Glomerular visceral epithelial cell (primary cell): ENCODE measurements at regions not wholly inside any gene's neighbourhood (a gene's known extent, or its start where the extent isn't known, plus 50 kb on each side); places are given as distances from the start of the nearest gene placed in this dataset.

ENCODE experiments used
- DNase-seq: peaks from one replicate; pipeline ENCODE4 v3.0.0-alpha.2; 2016; ENCODE audit errors: extremely low spot score

DNA sequence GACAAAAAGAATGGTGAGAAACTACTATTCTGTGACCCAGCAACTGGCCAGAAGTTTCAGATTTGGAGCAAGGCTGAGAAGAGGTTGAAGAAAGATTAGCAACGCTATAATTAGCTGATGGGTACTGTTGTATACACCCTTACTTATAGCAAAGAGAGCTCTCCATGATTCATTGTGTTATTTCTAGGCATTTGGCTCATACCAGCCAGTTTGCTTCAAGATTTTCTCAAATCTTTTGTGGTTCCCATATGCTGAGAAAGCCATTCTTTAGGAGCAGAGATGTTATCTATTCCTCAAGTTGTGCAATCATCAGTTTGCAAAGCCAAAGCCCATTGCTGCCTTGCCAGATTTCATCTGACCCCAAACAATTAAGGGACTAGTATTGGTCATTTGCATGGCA lies 179.4 kb downstream of the ETS1 start:
- DNase-seq, result no peak

DNA sequence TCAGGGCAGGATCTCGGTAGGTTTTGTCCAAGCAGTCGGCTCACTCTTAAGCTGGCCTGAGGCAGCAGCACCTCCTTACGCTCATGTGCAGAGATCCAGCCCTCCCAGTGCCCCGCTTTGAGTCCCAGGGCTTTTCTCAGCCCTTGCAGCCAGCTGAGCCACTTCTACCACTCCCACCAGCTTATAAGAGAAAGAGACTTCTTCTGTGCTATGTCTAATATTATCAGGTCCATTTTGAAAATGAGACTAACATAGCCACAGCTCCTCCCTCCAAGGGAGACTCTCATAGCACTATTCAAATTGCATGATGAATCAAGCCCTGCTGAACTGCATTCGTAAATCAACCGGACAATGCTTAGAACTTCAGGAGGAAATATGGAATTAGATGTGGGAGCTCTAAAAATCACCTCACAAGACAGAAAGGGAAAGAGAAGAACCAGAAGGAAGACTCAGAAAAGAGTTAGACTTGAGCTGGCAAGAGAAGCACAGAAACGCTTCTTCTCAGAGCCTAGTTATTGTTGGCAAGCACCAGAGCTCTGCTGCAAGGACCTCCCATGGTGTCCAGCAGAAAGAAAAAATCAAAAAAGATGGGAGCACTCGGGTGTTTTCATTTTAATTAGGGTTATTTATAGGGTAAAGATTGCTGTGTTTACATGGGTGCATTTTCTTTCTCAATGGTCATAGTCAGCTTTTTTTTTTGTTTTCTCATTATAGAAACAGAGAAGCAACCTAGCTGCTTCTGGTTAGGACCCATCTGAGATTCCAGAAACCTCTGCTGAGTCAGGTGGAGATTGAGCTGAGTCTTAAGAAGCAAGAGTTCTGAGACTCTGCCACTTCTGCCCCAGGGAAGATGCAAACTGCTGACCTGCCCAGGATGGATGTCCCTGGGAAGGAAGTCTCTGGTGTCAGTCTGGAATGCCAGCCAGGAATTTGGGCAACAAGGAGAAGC lies 181.4 kb downstream of the ETS1 start:
- no peak for DNase-seq

DNA sequence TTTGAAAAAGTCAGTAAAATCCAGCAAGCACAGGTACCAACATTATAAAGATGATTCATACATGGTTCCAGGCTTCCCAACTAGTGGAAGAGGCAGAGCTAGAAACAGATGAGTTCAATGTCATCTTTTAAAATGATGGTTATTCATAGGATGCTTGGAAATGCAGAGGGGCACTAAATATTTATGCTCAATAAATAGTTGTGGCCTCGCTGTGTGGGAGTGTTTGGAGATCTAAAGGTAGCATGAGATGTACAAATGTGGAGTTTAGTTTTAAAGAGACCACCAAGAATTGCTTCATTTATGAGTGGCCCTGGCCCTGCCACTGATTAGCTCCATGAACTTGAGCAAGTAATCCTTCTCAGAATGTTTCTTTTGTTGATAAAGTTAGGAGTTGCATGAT lies 182.2 kb downstream of the ETS1 start:
- no peak for DNase-seq

DNA sequence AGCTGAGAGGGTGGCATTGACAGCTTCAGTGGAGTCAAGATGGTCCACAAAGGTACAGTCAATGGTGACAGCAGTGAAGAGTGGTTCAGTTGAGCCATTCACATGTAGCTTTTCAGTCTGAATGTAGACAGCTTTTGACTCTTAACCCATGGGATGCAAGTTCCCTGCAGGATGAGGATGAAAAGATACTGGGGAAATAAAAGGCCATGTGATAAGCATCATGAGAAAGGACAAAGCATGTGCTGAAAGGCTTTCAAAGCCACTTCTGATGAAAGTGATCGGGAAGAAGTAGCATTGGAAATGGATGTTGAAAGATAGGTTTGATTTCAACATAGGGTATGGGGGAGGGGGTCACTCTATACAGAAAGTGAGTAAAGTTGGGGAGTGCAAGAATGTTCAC lies 182.9 kb downstream of the ETS1 start:
- no peak for DNase-seq

DNA sequence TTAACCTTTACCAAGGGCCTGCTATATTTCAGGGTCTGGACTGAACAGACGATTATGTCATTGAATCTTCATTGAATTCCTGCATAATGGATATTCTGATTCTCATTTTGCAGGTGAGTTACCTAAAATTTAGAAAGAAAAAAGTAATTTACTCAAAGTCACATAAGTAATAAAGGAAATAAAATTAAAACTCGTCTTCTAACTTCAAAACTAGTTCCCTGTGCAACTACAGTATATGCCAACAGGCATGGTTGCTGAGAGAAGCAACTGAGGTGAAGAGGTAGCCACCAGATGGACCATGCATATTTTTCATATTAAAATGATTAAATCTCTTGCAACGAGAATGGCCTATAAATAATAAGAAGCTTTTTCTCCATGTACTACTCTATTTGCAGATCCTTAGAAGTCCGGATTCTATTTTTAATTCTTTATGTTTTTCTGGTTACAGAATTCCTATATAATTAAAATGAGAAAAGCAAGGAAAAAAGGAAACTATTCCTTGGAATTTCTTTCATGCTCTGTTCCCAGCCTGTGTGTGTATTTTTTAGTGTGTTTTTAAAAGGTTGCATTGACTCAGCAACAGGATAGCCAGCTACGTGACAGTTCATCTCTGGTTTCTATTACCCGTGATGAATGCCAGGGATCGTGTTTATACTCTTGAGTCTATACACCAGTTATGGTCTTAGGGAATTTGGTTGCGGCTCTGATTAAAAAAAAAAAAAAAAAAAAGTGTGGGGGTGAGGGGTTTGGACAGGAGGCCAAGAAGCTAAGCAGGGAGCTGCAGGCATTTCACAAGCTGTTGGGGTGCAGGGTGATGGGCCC lies 186.8 kb downstream of the ETS1 start:
- DNase-seq, result no peak

DNA sequence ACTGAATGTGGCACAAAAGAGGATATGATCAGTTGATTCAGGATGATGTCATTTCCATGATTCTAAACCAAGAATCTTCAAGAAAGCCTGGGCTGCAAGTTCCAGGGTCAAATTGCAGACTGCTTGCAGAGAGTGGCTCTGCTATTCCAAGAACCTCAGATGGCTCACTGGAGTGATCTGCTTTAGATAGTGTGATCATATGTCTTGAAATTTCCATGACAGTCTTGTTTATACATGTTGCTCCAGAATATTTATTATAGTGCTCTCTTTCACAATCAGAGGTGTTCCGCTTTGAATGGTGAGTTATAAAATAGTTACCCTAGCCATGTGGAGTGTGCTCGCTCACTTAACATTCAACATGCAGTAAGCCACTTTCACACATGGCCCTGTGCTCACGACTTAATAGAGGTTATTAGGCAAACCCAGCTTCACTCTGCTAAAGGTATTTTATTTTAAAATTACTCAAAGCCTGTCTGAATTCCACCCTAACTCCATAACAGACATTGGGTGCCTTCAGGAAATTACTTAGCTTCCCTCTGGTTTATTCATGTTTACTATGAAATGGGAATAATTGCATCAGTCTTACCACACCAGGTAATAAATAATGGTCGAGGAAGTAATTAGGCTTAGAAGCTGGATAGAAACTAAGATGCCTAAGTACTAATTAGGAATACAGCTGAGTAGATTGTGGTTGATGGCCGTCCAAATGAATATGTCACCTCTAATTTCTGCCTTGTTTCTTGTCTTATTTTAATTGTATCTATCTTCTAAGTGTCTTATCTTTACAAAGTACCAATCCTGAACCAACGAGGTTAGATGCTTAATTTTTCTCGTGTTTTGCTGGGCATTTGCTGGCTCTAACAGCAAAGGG lies 187.9 kb downstream of the ETS1 start:
- DNase-seq, result no peak

DNA sequence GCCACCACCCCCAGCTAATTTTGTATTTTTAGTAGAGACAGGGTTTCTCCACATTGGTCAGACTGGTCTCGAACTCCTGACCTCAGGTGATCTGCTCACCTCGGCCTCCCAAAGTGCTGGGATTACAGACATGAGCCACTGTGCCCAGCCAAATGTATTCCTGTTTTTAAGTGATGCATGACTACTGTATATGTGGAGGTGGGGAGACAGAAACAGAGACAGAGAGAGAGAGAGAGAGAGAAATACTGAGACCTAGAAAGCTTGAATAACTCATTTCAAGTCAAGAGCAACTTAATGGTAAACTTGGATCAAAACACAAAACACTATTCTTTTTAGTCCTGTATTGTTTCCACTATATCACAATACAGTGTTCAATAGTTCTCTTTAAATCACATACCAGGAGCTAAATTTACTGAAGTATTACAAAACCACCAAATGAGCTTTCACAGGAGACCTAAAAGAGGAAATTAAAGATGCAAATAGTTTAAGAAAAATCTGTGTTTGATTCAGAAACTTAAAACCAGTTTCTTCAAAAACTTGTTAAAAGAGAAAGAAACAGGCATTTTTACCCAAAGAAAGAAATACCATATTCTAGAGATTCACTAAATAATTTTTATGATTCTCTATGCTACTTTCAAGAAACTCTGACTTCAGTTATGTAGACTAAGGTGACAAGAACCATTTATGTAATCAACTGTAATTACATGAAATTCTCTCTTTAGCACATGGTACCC lies 188.7 kb downstream of the ETS1 start:
- no peak for DNase-seq

DNA sequence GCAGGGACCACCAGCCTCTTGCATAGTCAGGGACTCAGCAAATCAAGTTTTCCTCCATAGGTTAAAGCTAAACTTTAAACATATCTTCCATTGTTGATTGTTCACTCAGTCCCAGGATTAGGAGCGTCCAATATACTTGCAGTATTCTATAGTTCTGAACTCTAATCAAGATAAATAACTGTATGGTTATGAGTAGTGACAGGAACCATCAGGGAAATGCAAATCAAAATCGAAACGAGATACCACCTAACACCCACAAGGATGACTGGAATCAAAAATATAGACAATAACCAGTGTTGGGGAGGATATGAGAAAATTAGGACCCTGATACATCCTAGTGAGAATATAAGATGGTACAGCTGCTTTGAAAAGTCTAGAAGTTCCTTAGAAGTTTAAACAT lies 190.0 kb downstream of the ETS1 start:
- DNase-seq, result no peak

DNA sequence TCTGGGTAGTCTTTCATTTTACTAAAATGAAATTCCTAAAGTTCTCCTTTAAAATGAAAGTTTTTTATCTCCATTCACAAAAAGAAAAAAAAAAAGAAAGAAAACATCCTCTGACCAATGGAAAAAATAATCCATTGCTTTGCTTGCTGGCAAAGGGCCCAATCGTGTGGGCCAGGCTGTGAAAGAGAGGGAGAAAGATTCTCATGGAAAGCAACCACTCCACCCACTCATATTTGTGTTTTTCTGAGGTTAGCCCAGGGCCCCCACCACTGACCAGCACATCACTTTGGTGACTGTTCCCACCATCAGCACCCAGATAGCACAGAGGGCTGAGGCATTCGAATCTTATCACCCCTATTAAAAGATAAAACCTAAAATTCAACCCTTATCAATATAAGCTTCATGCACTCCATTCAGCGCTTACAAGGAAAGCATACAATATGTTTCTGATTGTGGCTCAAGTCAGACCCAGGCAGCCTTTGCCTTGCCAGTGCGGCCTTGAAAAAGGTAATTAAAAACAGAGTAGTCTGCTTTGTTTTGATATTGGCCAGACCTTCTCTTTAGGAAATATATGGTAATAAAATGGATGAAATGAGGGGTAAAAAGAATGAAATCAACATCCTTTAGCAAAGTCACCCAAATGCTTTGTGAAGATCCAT lies 192.8 kb downstream of the ETS1 start:
- DNase-seq, result no peak

DNA sequence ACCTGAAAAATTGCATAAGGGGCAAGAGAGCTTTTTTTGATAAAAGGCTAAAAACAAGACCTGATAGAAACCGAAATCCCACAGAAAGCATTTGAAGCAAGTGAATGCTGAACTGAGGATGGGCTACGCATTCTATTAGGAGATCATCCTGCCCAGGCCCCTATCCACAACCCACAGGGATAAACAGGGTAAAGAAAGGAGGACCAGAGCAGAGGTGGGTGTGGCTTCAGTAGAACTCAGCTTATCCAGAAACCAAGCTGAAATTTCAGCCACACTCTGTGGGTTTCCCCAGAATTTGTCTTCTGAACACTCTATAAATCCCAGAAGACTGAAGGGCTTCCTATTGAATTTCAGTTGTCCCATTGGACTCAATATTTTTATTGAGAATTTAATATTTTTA lies 195.1 kb downstream of the ETS1 start:
- no peak for DNase-seq

DNA sequence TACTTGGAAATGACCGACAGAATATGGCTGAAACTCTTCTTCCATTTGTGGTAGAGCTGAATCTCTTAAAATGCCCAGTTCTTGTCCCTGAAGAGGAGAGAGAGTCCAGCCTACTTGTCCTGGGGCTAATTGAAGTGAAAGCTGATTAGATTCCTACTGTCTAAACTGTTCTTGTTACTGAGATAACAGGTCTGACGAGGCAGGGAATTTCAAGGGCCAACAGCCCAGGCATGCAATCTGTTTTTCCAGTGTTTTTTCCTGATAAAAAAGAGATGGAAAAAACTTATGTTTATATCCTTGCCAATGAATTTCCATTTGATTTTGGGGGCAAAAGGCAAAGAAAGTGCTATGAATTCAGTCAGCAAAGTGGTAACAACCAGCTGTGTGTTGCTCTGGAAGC lies 195.5 kb downstream of the ETS1 start:
- no peak for DNase-seq

DNA sequence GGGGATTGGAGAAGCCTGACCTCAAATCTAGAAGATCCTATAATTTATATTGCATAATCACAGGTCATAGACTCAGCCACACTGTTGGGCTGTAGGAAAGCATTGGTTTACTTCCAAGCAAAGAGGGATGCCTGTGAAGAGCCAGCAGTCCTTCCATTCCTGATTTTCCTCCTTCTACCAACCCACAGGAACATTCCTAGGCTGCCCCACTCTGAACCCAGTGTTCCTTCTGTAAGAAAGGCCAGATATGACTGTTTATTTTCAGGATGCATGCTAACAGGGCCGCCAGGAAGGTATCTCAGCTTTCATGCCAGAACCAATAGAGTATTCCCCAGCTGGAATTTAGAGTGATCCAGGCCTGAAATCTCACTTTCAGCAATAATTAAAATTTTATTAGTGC lies 197.1 kb downstream of the ETS1 start:
- DNase-seq, result no peak

DNA sequence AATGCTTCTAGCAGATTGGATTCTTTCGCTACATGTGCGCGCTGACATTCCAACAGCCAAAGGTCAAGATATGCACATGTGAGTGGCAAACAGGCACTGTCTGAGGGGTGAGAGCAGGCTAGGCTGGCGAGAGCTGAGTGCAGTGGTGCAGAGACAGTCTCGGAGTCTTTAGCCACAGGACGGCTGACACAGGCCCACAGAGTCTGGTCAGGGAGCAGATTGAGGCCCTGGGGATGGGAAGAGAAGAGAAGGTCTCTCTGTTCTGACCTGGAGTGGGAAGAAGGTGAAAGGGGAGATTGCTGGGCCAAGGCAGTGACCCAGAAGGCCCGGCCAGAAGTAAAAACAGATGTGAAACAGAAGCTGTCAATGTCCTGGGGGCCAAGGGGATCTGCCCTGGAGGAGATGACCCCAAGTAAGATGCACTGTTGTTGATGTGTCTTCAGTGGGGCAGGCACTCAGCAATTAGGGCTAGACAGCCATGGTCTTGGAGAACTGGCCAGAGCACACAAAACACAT lies 197.8 kb downstream of the ETS1 start:
- no peak for DNase-seq

DNA sequence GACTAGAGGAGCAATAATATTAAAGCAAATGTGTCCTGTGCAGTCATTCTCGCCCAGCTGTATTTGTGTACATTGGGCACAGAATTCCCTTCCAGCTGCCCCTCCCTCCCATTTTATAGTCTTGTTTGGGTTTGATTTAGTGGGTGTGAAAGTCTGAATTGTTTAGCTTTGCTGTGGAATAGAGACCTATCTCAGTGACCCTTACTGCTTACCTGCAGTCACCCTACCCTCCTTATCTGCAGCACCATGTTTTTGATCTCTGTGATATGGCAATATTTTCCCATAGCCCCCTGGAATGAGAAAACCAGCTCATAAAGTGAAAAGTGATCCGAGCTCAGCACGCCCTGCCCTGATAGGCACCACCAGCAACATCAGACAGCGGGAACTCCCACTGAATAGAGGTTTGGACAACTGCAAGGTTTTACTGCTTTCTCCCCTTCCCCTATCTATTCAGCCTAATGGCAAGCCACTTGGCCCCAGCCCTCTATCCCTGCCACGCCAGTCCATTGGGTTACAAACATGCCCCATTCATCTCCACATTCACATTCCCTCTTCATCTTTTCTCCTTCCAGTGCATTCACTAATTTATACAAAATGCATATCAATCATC lies 199.0 kb downstream of the ETS1 start:
- DNase-seq, result no peak

DNA sequence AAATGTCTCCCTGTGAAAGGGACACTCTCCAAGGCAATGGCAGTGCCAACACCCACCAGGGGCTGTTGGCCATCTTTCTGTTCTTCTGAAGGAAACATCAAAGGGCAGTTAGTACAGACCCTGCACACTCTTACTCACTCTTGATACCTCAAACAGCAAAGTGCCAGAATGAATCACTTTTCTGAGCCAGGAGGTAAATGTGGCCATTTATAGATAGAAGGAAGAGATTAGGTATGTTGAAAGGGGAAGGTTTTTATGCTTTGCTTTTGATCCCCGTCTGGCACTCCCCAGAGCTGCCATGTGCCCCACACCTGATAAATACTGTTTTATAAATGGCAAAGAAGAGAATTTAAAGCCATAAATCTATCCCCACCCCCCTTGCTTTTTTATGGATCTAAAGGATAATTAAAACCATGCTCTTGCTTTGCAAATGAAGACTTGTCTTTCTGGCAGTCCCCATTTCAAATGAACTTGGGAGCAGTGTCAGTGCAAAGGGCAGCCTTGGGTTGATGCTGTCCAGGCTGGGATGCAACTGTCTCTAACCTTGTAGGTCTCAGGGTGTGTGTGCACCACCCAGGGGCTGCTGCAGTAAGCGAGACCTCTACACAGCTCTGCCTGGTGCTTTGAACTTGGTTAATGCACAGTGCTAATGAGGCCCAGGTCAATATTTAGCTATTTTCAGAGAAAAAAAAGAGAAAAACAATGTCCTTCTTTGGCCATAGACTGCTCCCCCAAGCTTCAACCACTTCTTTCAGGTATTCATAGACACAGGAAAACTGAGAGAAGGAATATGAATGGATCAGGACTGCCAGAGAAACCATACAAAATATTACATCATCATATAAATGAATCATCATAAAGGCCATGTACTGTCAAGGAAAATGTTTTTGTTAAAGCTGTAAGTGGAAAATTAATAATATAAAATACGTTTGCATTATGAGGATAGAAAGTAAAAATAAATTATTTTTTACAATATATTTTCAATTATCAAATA lies 207.5 kb downstream of the ETS1 start:
- no peak for DNase-seq

DNA sequence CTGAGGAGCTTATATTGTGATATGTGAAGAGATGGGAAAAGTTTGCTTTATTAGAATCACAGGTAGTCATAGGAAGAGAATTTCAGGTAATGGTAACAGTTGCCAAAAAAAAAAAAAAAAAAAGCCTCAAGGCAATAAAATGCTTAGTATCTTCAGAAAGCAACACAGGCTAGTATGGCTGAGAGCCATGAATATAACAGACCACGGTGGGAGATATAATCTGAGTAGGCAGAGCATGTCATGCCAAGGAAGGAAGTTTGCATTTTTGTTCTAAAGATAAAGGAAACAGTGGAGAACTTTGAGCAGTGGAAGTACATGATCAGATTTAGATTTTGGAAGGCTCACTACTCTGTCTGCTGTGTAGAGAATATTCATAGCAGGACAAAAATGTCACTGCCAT lies 211.4 kb downstream of the ETS1 start:
- DNase-seq, result no peak

DNA sequence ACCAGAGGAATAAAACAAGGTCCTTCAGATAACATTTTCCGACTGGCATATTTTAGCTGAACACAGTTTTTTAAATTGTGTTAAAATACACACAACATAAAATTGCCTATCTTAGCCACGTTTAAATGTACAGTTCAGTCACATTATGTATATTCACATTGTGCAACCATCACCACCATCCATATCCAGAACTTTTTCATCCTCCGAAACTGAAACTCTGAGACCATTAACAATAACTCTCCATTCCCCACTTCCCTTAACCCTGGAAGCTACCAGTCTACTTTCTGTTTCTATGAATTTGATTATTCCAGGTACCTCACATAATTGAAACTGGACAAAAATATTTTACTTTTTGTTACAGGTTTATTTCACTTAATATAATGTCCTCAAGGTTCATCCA lies 213.3 kb downstream of the ETS1 start:
- no peak for DNase-seq

DNA sequence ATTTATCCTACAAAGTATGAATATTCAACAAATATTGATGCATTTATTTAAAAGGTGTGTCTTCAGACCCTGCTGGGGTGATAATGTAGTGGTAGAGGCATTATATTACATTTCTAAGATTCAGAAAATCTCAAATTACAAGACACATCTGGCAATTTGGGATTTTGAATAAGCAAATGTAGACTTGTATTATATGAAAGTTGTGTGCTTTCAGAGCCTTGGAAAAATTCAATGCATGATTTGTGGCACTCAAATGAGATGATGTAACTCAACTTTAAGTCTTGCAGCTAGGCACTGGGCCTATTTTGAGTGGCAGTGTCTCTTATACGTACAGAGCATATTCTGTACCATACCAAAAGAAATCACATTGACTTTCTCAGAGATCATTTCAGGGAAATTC lies 214.4 kb downstream of the ETS1 start:
- DNase-seq, result no peak

DNA sequence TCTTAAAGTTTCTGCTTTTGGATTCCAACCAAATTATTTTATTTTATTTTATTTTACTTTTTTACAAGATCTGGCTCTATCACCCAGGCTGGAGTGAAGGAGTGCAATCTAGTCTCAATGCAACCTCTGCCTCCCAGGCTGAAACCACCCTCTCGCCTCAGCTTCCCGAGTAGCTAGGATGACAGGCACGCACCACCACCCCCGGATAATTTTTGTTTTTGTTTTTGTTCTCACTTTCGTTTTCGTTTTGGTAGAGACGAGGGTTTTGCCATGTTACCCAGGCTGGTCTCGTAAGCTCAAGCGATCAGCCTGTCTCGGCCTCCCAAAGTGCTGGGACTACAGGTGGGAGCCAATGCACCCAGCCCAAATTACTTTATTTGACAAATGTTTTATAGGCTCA lies 219.8 kb downstream of the ETS1 start:
- DNase-seq, result no peak
